Sigmoid colon (tissue), 4 donors: ENCODE measurements at regions not wholly inside any gene's neighbourhood (a gene's known extent, or its start where the extent isn't known, plus 50 kb on each side); places are given as distances from the start of the nearest gene placed in this dataset.

Source experiments
- EP300 ChIP-seq, 4 donors: sonication (generic); formaldehyde crosslinking; IDR thresholded peaks; one replicate each; pipeline ENCODE4 v1.6.1; 2017; ENCODE audit warnings: antibody characterized with exemption in 4 of 4
- POLR2A ChIP-seq, 2 donors: fragments of 450-650 bp; IDR thresholded peaks; one replicate each; pipeline ENCODE4 v1.6.1; 2016; ENCODE audit warnings: antibody characterized with exemption in 2 of 2, mild to moderate bottlenecking in 2 of 2, moderate library complexity in 2 of 2
- POLR2AphosphoS5 ChIP-seq, 4 donors: sonication (generic); formaldehyde crosslinking; IDR thresholded peaks; one replicate each; pipeline ENCODE4 v1.6.1; 2017; ENCODE audit warnings: antibody characterized with exemption in 4 of 4
- TF ChIP-seq, protein P1 (sequence below), 4 experiments: fragments of 450-650 bp in 3 of 4; fragments of 200-600 bp in 1 of 4; IDR thresholded peaks; one replicate each; pipeline ENCODE4 v1.5.1; 2016 to 2019; ENCODE audit warnings: antibody characterized with exemption in 4 of 4, mild to moderate bottlenecking in 3 of 4, moderate library complexity in 2 of 4

DNA sequence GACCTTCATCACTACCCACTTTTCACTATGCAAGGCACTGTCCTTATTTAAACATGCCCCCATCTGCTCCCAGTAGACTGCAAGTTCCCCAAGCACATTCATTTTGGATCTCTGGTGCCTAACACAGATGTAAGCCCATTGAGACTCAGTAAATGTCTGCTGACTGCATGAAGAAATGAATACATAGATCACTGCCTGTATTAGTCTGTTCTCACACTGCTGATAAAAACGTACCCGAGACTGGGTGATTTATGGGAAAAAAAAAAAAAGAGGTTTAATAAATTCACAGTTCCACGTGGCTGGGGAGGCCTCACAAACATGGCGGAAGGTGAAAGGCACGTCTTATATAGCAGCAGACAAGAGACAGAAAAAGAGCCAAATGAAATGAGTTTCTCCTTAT, 204.9 kb downstream of the ATG4C start:
- TF ChIP-seq, protein P1, sequence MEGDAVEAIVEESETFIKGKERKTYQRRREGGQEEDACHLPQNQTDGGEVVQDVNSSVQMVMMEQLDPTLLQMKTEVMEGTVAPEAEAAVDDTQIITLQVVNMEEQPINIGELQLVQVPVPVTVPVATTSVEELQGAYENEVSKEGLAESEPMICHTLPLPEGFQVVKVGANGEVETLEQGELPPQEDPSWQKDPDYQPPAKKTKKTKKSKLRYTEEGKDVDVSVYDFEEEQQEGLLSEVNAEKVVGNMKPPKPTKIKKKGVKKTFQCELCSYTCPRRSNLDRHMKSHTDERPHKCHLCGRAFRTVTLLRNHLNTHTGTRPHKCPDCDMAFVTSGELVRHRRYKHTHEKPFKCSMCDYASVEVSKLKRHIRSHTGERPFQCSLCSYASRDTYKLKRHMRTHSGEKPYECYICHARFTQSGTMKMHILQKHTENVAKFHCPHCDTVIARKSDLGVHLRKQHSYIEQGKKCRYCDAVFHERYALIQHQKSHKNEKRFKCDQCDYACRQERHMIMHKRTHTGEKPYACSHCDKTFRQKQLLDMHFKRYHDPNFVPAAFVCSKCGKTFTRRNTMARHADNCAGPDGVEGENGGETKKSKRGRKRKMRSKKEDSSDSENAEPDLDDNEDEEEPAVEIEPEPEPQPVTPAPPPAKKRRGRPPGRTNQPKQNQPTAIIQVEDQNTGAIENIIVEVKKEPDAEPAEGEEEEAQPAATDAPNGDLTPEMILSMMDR (IDR thresholded peaks at IDR 0.05) = no peak
- no peak for TF ChIP-seq EP300 (IDR thresholded peaks at IDR 0.05)
- no peak for TF ChIP-seq POLR2AphosphoS5 (IDR thresholded peaks at IDR 0.05)
- no peak for TF ChIP-seq POLR2A (IDR thresholded peaks at IDR 0.05)
